C1 segment of cervical spinal cord (tissue), 14 donors: ENCODE measurements at regions not wholly inside any gene's neighbourhood (a gene's known extent, or its start where the extent isn't known, plus 50 kb on each side); places are given as distances from the start of the nearest gene placed in this dataset.

Experiments
- DNase-seq, 14 donors: peaks; one replicate each; lab custom pipeline; 2025; lab: John Stamatoyannopoulos, UW

- DNase-seq: no peak
Measured at GRCh38 chr18:45168866-45169600, 446.2 kb upstream of the SLC14A2 start.

GRCh38 chr18:45169610-45170009, 445.7 kb upstream of the SLC14A2 start:
- no peak for DNase-seq

- no peak for DNase-seq
Measured at GRCh38 chr18:45171679-45172191, 443.5 kb upstream of the SLC14A2 start.

GRCh38 chr18:45173327-45173726, 441.9 kb upstream of the SLC14A2 start:
- DNase-seq: no peak

- no peak for DNase-seq
Measured at GRCh38 chr18:45173799-45174519, 441.3 kb upstream of the SLC14A2 start.

GRCh38 chr18:45174629-45175136, 440.6 kb upstream of the SLC14A2 start:
- DNase-seq: no peak

- DNase-seq: no peak
Measured at GRCh38 chr18:45175511-45175910, 439.8 kb upstream of the SLC14A2 start.

GRCh38 chr18:45186832-45187231, 428.4 kb upstream of the SLC14A2 start:
- DNase-seq: no peak

- no peak for DNase-seq
Measured at GRCh38 chr18:45191795-45192194, 423.5 kb upstream of the SLC14A2 start.

GRCh38 chr18:45197526-45197970, 417.7 kb upstream of the SLC14A2 start:
- DNase-seq: no peak

GRCh38 chr18:45198526-45198925, 416.8 kb upstream of the SLC14A2 start:
- no peak for DNase-seq

GRCh38 chr18:45201029-45201428, 414.2 kb upstream of the SLC14A2 start:
- no peak for DNase-seq

GRCh38 chr18:45201489-45201888, 413.8 kb upstream of the SLC14A2 start:
- DNase-seq: no peak

GRCh38 chr18:45202061-45202460, 413.2 kb upstream of the SLC14A2 start:
- DNase-seq: no peak

GRCh38 chr18:45203677-45204076, 411.6 kb upstream of the SLC14A2 start:
- no peak for DNase-seq

GRCh38 chr18:45207328-45207727, 407.9 kb upstream of the SLC14A2 start:
- DNase-seq: no peak

- DNase-seq: no peak
Measured at GRCh38 chr18:45208164-45208563, 407.1 kb upstream of the SLC14A2 start.

GRCh38 chr18:45212181-45213039, 402.9 kb upstream of the SLC14A2 start:
- peak in 12 of 14 donors; percentile 1 to 62 (median 32) for DNase-seq

GRCh38 chr18:45213040-45213333, 402.3 kb upstream of the SLC14A2 start:
- DNase-seq: no peak

- DNase-seq: no peak
Measured at GRCh38 chr18:45218436-45218835, 396.8 kb upstream of the SLC14A2 start.

- no peak for DNase-seq
Measured at GRCh38 chr18:45221363-45221762, 393.9 kb upstream of the SLC14A2 start.

- DNase-seq: no peak
Measured at GRCh38 chr18:45222180-45222579, 393.1 kb upstream of the SLC14A2 start.
